ENCODE measurements at regions not wholly inside any gene's neighbourhood (a gene's known extent, or its start where the extent isn't known, plus 50 kb on each side); places are given as distances from the start of the nearest gene placed in this dataset.

- no peak for TF ChIP-seq CTCF (conservative IDR thresholded peaks at IDR 0.05; ENCODE audit: low read depth, low read length)
- H3K4me3 ChIP-seq (ENCODE audit: low read depth, low read length), result no peak overlapping the region
- DNase-seq (ENCODE audit: low read depth), result no peak
These were observed 131.7 kb downstream of the PPP1R3A start for GRCh38 chr7:113787106-113787505.

- no peak overlapping the region for H3K4me3 ChIP-seq (ENCODE audit: low read depth, low read length)
- no peak for TF ChIP-seq CTCF (conservative IDR thresholded peaks at IDR 0.05; ENCODE audit: low read depth, low read length)
- DNase-seq (ENCODE audit: low read depth), result no peak
These were observed 133.9 kb downstream of the PPP1R3A start for GRCh38 chr7:113784956-113785355.

GRCh38 chr7:113784316-113784715, 134.5 kb downstream of the PPP1R3A start:
- no peak overlapping the region for H3K4me3 ChIP-seq (ENCODE audit: low read depth, low read length)
- DNase-seq (ENCODE audit: low read depth), result no peak
- no peak for TF ChIP-seq CTCF (conservative IDR thresholded peaks at IDR 0.05; ENCODE audit: low read depth, low read length)

- no peak for TF ChIP-seq CTCF (conservative IDR thresholded peaks at IDR 0.05; ENCODE audit: low read depth, low read length)
- DNase-seq (ENCODE audit: low read depth), result no peak
- no peak overlapping the region for H3K4me3 ChIP-seq (ENCODE audit: low read depth, low read length)
These were observed 135.4 kb downstream of the PPP1R3A start for GRCh38 chr7:113783403-113783802.

GRCh38 chr7:113775804-113776203, 143.0 kb downstream of the PPP1R3A start:
- no peak for DNase-seq (ENCODE audit: low read depth)
- TF ChIP-seq CTCF (conservative IDR thresholded peaks at IDR 0.05; ENCODE audit: low read depth, low read length), result no peak
- H3K4me3 ChIP-seq (ENCODE audit: low read depth, low read length), result no peak overlapping the region

- TF ChIP-seq CTCF (conservative IDR thresholded peaks at IDR 0.05; ENCODE audit: low read depth, low read length), result no peak
These were observed 143.4 kb downstream of the PPP1R3A start for GRCh38 chr7:113775401-113775800.

GRCh38 chr7:113774182-113774807, 144.5 kb downstream of the PPP1R3A start:
- TF ChIP-seq CTCF (conservative IDR thresholded peaks at IDR 0.05; ENCODE audit: low read depth, low read length), result peak; percentile 72
- H3K4me3 ChIP-seq (ENCODE audit: low read depth, low read length), result no peak overlapping the region
- peak; percentile 87 for DNase-seq (ENCODE audit: low read depth)

More at GRCh38 chr7:113775401-113775800, 143.4 kb downstream of the PPP1R3A start:
- H3K4me3 ChIP-seq (ENCODE audit: low read depth, low read length), result no peak overlapping the region
- no peak for DNase-seq (ENCODE audit: low read depth)

All from choroid plexus epithelial cell (primary cell).